GM23338 (cell line): ENCODE measurements at regions not wholly inside any gene's neighbourhood (a gene's known extent, or its start where the extent isn't known, plus 50 kb on each side); places are given as distances from the start of the nearest gene placed in this dataset.
A peak's percentile ranks its signal among the peaks of the same experiment; 100 is the strongest.

Experiments
- ATAC-seq: fragments of 200-7000 bp; cut with Tn5 transposase; 3 replicates; pipeline ENCODE4 v1.9.1; 2020
- DNase-seq: peaks from one replicate; pipeline ENCODE4 v3.0.0-alpha.2; 2015; ENCODE audit warnings: low spot score
- H2AFZ ChIP-seq: fragments of 200-600 bp; sonication (generic); 2 replicates; pipeline ENCODE4 v1.8.0; 2016; ENCODE audit warnings: antibody characterized with exemption, mild to moderate bottlenecking, moderate library complexity
- H3F3A ChIP-seq: fragments of 200-600 bp; sonication (generic); replicated peaks from 2 replicates; pipeline ENCODE4 v1.8.0; 2017; ENCODE audit warnings: antibody characterized with exemption, mixed run types, low read depth
- H3K27ac ChIP-seq: fragments of 200-600 bp; sonication (generic); 2 replicates; pipeline ENCODE4 v1.6.1; 2016; ENCODE audit warnings: low read depth
- H3K27me3 ChIP-seq: fragments of 200-600 bp; sonication (generic); 2 replicates; pipeline ENCODE4 v1.8.0; 2016; ENCODE audit warnings: mild to moderate bottlenecking, mixed run types, moderate library complexity; ENCODE audit not compliant: insufficient read depth
- H3K36me3 ChIP-seq: fragments of 200-600 bp; sonication (generic); 2 replicates; pipeline ENCODE4 v1.8.0; 2016; ENCODE audit warnings: mild to moderate bottlenecking; ENCODE audit not compliant: insufficient read depth
- H3K4me1 ChIP-seq: fragments of 200-600 bp; sonication (generic); 2 replicates; pipeline ENCODE4 v1.8.0; 2016; ENCODE audit warnings: mild to moderate bottlenecking, moderate library complexity; ENCODE audit not compliant: insufficient read depth
- H3K4me2 ChIP-seq: fragments of 200-600 bp; sonication (generic); 2 replicates; pipeline ENCODE4 v1.7.1; 2017; ENCODE audit warnings: mixed run types
- H3K4me3 ChIP-seq: fragments of 200-600 bp; sonication (generic); 2 replicates; pipeline ENCODE4 v1.6.1; 2016; ENCODE audit warnings: mixed run types
- H3K79me2 ChIP-seq: fragments of 200-600 bp; sonication (generic); replicated peaks from 2 replicates; pipeline ENCODE4 v1.8.0; 2017; ENCODE audit warnings: mild to moderate bottlenecking; ENCODE audit not compliant: insufficient read depth
- H3K9me2 ChIP-seq: fragments of 200-600 bp; sonication (generic); 2 replicates; pipeline ENCODE4 v1.8.0; 2017; ENCODE audit not compliant: insufficient read depth
- H4K20me1 ChIP-seq: fragments of 200-600 bp; sonication (generic); replicated peaks from 2 replicates; pipeline ENCODE4 v1.8.0; 2017; ENCODE audit warnings: mild to moderate bottlenecking; ENCODE audit not compliant: insufficient read depth
- H3K27ac Mint-ChIP-seq: 2 replicates; pipeline ENCODE4 v1.8.0; 2020; ENCODE audit warnings: inconsistent platforms, mild to moderate bottlenecking, moderate library complexity, mixed read lengths
- H3K27me3 Mint-ChIP-seq: 3 replicates; pipeline ENCODE4 v1.8.0; 2022; ENCODE audit warnings: low read depth, mild to moderate bottlenecking, moderate library complexity, mixed read lengths, inconsistent platforms; ENCODE audit not compliant: insufficient read depth, poor library complexity
- H3K36me3 Mint-ChIP-seq: 3 replicates; pipeline ENCODE4 v1.8.0; 2021; ENCODE audit warnings: low read depth, mild to moderate bottlenecking, inconsistent platforms, moderate library complexity, mixed read lengths
- H3K4me1 Mint-ChIP-seq: 3 replicates; pipeline ENCODE4 v1.8.0; 2020; ENCODE audit warnings: mild to moderate bottlenecking, inconsistent platforms, mixed read lengths
- H3K4me3 Mint-ChIP-seq: 3 replicates; pipeline ENCODE4 v1.8.0; 2021; ENCODE audit warnings: moderate library complexity, mild to moderate bottlenecking, inconsistent platforms, mixed read lengths
- H3K9me3 Mint-ChIP-seq: 3 replicates; pipeline ENCODE4 v1.8.0; 2020; ENCODE audit warnings: moderate library complexity, mild to moderate bottlenecking, inconsistent platforms, mixed read lengths
- CTCF ChIP-seq, 2 experiments: fragments of 200-600 bp in 1 of 2; sonication (generic) in 1 of 2; conservative IDR thresholded peaks; 2 replicates each; pipeline versions ENCODE4 v1.5.1 to v1.6.1; 2016 to 2017; ENCODE audit warnings: antibody characterized with exemption in 2 of 2, low read depth in 2 of 2, mild to moderate bottlenecking in 2 of 2, moderate library complexity in 1 of 2
- EZH2 ChIP-seq: fragments of 200-600 bp; sonication (generic); IDR thresholded peaks from one replicate; pipeline ENCODE4 v1.8.0; 2017; ENCODE audit warnings: antibody characterized with exemption, mild to moderate bottlenecking, low read depth; ENCODE audit not compliant: unreplicated experiment
- EZH2phosphoT487 ChIP-seq: fragments of 200-600 bp; sonication (generic); IDR thresholded peaks from one replicate; pipeline ENCODE4 v1.8.1; 2018; ENCODE audit warnings: antibody characterized with exemption; ENCODE audit not compliant: unreplicated experiment
- NANOG ChIP-seq: IDR thresholded peaks from 2 replicates; pipeline ENCODE4 v1.6.1; 2016; ENCODE audit warnings: antibody characterized with exemption, borderline replicate concordance
- POLR2AphosphoS5 ChIP-seq: IDR thresholded peaks from 2 replicates; pipeline ENCODE4 v1.6.1; 2016; ENCODE audit warnings: antibody characterized with exemption, low read depth
- REST ChIP-seq: IDR thresholded peaks from one replicate; pipeline ENCODE4 v1.6.1; 2018; ENCODE audit warnings: antibody characterized with exemption; ENCODE audit not compliant: unreplicated experiment
- STAT1 ChIP-seq: IDR thresholded peaks from one replicate; pipeline ENCODE4 v1.6.1; 2016; ENCODE audit warnings: antibody characterized with exemption; ENCODE audit not compliant: unreplicated experiment
- ZNF462 ChIP-seq: fragments of 250-450 bp; sonication (Bioruptor Pico); IDR thresholded peaks from 2 replicates; pipeline ENCODE4 v1.5.0; 2020; ENCODE audit warnings: mild to moderate bottlenecking, moderate library complexity

- H3K36me3 Mint-ChIP-seq = peaks cover 8% of the 10 kb centered on the region; the same call in 2 of the 3 replicates
- ATAC-seq = no peak
- Histone ChIP-seq H3K27ac (no peak overlapping the region), H4K20me1 (no peaks in the 10 kb centered on the region), H3K27me3 (no peaks in the 10 kb centered on the region), H3K36me3 (no peaks in the 10 kb centered on the region), H3K4me3 (no peak overlapping the region), H3K79me2 (no peaks in the 10 kb centered on the region), H3K9me2 (peaks cover 6% of the 10 kb centered on the region), H3K4me2 (no peak overlapping the region), H3F3A (no peaks in the 10 kb centered on the region), H2AFZ (0 out of 2 replicates have a peak overlapping the region, but pooled peaks have one; percentile 8), H3K4me1 (peaks cover 29% of the 10 kb centered on the region; the same call in 1 of the 2 replicates)
- no peak overlapping the region for H3K4me3 Mint-ChIP-seq
- H3K9me3 Mint-ChIP-seq = peaks cover 7% of the 10 kb centered on the region
- TF ChIP-seq STAT1 (no peak), NANOG (no peak), POLR2AphosphoS5 (no peak), EZH2 (no peak), REST (no peak), EZH2phosphoT487 (no peak)
- no peak overlapping the region for H3K27ac Mint-ChIP-seq
- peaks cover 21% of the 10 kb centered on the region for H3K4me1 Mint-ChIP-seq
- peaks cover 4% of the 10 kb centered on the region for H3K27me3 Mint-ChIP-seq
- no peak for DNase-seq
These were observed 330.6 kb downstream of the RAB3C start for GRCh38 chr5:58913406-58913990.

- Histone ChIP-seq H3F3A (no peaks in the 10 kb centered on the region), H3K27me3 (no peaks in the 10 kb centered on the region), H4K20me1 (no peaks in the 10 kb centered on the region), H3K4me2 (peak overlapping the region; percentile 57), H3K4me3 (no peak overlapping the region), H3K27ac (no peak overlapping the region), H3K4me1 (peaks cover 50% of the 10 kb centered on the region), H2AFZ (no peak overlapping the region), H3K9me2 (peaks cover 10% of the 10 kb centered on the region), H3K36me3 (no peaks in the 10 kb centered on the region), H3K79me2 (no peaks in the 10 kb centered on the region)
- Mint-ChIP-seq H3K9me3 (no peaks in the 10 kb centered on the region), H3K4me3 (no peak overlapping the region), H3K4me1 (peaks cover 49% of the 10 kb centered on the region), H3K27ac (no peak overlapping the region), H3K27me3 (peaks cover 2% of the 10 kb centered on the region), H3K36me3 (no peaks in the 10 kb centered on the region)
- no peak for DNase-seq
- ATAC-seq = no peak
- TF ChIP-seq EZH2phosphoT487 = no peak
- no peak for TF ChIP-seq EZH2
- no peak for TF ChIP-seq ZNF462
- TF ChIP-seq STAT1 = no peak
- no peak for TF ChIP-seq CTCF (conservative IDR thresholded peaks at IDR 0.05; ENCODE audit: low read depth in 2 of 2)
These were observed 335.3 kb downstream of the RAB3C start for GRCh38 chr5:58918021-58918729.
